Osteoblast (primary cell): ENCODE measurements at regions not wholly inside any gene's neighbourhood (a gene's known extent, or its start where the extent isn't known, plus 50 kb on each side); places are given as distances from the start of the nearest gene placed in this dataset.

Source experiments
- DNase-seq: peaks from one replicate; pipeline ENCODE4 v3.0.0; 2011; ENCODE audit warnings: low spot score, mixed read lengths; ENCODE audit not compliant: insufficient read length; ENCODE audit errors: missing footprints
- H2AFZ ChIP-seq: 2 replicates; pipeline ENCODE4 v1.6.0; 2011; ENCODE audit warnings: mild to moderate bottlenecking, low read length
- H3K27ac ChIP-seq: 2 replicates; pipeline ENCODE4 v1.5.1; 2011; ENCODE audit warnings: mild to moderate bottlenecking, low read depth, low read length, moderate library complexity
- H3K27me3 ChIP-seq: 2 replicates; pipeline ENCODE4 v1.6.0; 2012; ENCODE audit warnings: mild to moderate bottlenecking, control low read depth, inconsistent platforms, low read length, moderate library complexity; ENCODE audit not compliant: insufficient read depth
- H3K36me3 ChIP-seq: 2 replicates; pipeline ENCODE4 v1.5.1; 2011; ENCODE audit warnings: mild to moderate bottlenecking, low read length, control low read depth, moderate library complexity; ENCODE audit not compliant: insufficient read depth
- H3K4me1 ChIP-seq: 2 replicates; pipeline ENCODE4 v1.5.1; 2011; ENCODE audit warnings: mild to moderate bottlenecking, low read length, control low read depth, moderate library complexity; ENCODE audit not compliant: insufficient read depth
- H3K4me2 ChIP-seq: 2 replicates; pipeline ENCODE4 v1.6.0; 2011; ENCODE audit warnings: mild to moderate bottlenecking, low read length; ENCODE audit not compliant: insufficient read depth
- H3K4me3 ChIP-seq: fragments of 200-600 bp; sonication (generic); 3 replicates; pipeline ENCODE4 v1.5.1; 2012; ENCODE audit warnings: mild to moderate bottlenecking, low read length, inconsistent platforms; ENCODE audit not compliant: insufficient read depth
- H3K79me2 ChIP-seq: 2 replicates; pipeline ENCODE4 v1.6.0; 2012; ENCODE audit warnings: mild to moderate bottlenecking, low read length, control low read depth, inconsistent platforms; ENCODE audit not compliant: insufficient read depth
- H3K9me3 ChIP-seq: 2 replicates; pipeline ENCODE4 v1.5.1; 2011; ENCODE audit warnings: low read depth, low read length, control low read depth
- H4K20me1 ChIP-seq: 2 replicates; pipeline ENCODE4 v1.6.0; 2012; ENCODE audit warnings: mild to moderate bottlenecking, low read length, control low read depth; ENCODE audit not compliant: insufficient read depth
- CTCF ChIP-seq: IDR thresholded peaks from 2 replicates; pipeline ENCODE4 v1.5.1; 2011; ENCODE audit warnings: mild to moderate bottlenecking, low read depth, low read length, moderate library complexity; ENCODE audit errors: extremely low read depth

GRCh38 chr4:145290955-145291354, 110.6 kb upstream of the OTUD4 start:
- Histone ChIP-seq H3K4me3 (no peak overlapping the region), H3K4me1 (peaks cover 12% of the 10 kb centered on the region), H3K4me2 (no peak overlapping the region), H3K36me3 (no peaks in the 10 kb centered on the region), H3K27ac (no peak overlapping the region), H3K27me3 (no peaks in the 10 kb centered on the region), H3K79me2 (no peaks in the 10 kb centered on the region), H2AFZ (no peak overlapping the region), H3K9me3 (no peaks in the 10 kb centered on the region), H4K20me1 (no peaks in the 10 kb centered on the region)
- no peak for TF ChIP-seq CTCF
- no peak for DNase-seq

- Histone ChIP-seq H4K20me1 (no peaks in the 10 kb centered on the region), H3K9me3 (no peaks in the 10 kb centered on the region), H3K4me1 (peaks cover 12% of the 10 kb centered on the region), H3K36me3 (no peaks in the 10 kb centered on the region), H3K4me3 (no peak overlapping the region), H3K27me3 (no peaks in the 10 kb centered on the region), H2AFZ (peak overlapping the region; percentile 26), H3K4me2 (no peak overlapping the region), H3K27ac (peak overlapping the region; percentile 44), H3K79me2 (no peaks in the 10 kb centered on the region)
- TF ChIP-seq CTCF = no peak
- DNase-seq = no peak
Measured at GRCh38 chr4:145289403-145290076, 109.2 kb upstream of the OTUD4 start.

- H3K36me3 ChIP-seq = no peaks in the 10 kb centered on the region
- H3K4me1 ChIP-seq = peaks cover 8% of the 10 kb centered on the region
- no peak for TF ChIP-seq CTCF
- H3K4me3 ChIP-seq = no peak overlapping the region
- H3K27ac ChIP-seq = no peak overlapping the region
- no peaks in the 10 kb centered on the region for H3K9me3 ChIP-seq
- H3K27me3 ChIP-seq = no peaks in the 10 kb centered on the region
- no peak for DNase-seq
- H3K4me2 ChIP-seq = no peak overlapping the region
- no peaks in the 10 kb centered on the region for H4K20me1 ChIP-seq
- no peaks in the 10 kb centered on the region for H3K79me2 ChIP-seq
- H2AFZ ChIP-seq = no peak overlapping the region
Measured at GRCh38 chr4:145287351-145287750, 107.0 kb upstream of the OTUD4 start.

- Histone ChIP-seq H3K27me3 (no peaks in the 10 kb centered on the region), H2AFZ (no peak overlapping the region), H3K4me2 (no peak overlapping the region), H3K79me2 (no peaks in the 10 kb centered on the region), H4K20me1 (no peaks in the 10 kb centered on the region), H3K27ac (no peak overlapping the region), H3K4me3 (no peak overlapping the region), H3K36me3 (no peaks in the 10 kb centered on the region), H3K4me1 (peaks cover 8% of the 10 kb centered on the region), H3K9me3 (no peaks in the 10 kb centered on the region)
- no peak for TF ChIP-seq CTCF
- no peak for DNase-seq
Measured at GRCh38 chr4:145285928-145286327, 105.5 kb upstream of the OTUD4 start.
